GM19463 (cell line): ENCODE measurements at regions not wholly inside any gene's neighbourhood (a gene's known extent, or its start where the extent isn't known, plus 50 kb on each side); places are given as distances from the start of the nearest gene placed in this dataset.

Source experiments
- ATAC-seq: cut with Tn5 transposase; IDR thresholded peaks from one replicate; pipeline ENCODE4 v1.9.1; 2021; ENCODE audit warnings: mild to moderate bottlenecking, moderate library complexity; ENCODE audit not compliant: unreplicated experiment

DNA sequence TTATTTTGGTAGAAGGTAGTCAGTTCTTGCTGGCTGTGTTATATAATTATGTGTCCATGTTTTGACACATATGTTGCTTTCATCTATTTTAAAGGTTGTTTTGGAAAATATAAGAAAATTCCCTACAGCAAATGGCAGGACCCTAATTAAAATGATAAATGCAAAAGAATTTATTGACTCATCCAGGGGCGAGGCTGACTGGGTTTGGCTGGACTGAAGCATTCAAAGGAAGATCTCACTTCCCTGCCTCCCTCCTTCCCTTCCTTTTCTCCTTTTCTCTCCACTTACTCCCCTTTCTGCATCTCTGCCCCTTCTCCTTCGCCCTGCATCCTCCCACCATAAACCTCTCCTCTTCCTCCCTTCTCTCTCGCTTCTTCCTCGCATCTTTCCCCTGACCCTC lies 129.6 kb downstream of the SNAPC1 start:
- ATAC-seq = no peak

DNA sequence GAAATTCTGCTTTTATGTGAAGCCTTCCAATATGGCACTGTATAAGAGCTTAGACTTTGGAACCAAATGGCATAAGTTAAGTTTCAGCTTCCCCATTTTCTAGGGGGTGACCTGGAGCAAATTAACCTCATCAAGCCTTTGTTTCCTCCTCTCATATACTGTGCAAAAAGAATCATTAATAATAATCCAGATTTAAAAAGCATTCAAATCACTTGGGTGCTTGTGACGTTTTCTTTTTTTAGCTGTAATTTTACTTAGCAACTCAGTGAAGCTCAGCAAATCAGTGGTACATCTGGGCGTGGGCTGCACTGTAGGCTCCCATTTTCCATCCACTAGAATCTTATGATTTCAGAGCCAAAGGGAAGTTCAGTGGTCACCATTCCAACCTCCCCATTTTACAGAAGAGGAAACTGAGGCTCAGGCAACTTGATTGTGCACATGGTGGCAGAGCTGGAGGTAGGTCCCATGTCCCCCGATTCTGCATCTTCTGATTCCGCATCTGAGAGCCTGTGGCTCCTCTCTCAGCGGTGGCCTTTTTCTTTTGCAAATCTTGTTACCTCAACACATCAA lies 131.2 kb downstream of the SNAPC1 start:
- ATAC-seq = no peak

DNA sequence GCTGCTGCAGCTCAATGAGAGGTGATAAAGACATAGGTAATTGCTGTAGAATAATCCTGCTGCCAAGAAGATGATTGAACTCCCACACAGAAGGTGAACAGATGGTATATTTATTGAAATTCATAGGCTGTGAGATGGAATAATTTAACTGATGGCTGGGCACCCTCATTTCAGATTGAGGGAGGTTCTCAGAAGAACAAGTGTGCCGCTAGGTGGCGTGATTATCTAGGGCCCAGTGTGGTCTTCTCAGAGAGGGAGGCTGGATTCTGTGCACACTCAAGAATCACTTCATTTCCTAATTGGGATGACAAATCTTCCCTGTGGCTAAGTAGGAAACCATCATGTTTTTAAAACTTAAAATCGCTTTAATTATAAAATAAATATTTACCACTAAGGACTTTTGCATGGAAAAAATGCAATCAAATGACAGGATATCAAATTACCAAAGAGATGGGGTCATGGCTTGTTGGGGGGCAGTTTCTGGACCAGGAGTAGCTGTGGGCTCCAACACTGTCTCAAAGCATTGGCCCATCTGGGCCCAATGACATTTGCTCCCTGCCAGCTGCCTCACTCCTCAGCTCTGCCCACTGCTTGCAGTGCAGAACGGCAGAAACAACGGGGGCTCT lies 132.3 kb downstream of the SNAPC1 start:
- ATAC-seq = no peak

DNA sequence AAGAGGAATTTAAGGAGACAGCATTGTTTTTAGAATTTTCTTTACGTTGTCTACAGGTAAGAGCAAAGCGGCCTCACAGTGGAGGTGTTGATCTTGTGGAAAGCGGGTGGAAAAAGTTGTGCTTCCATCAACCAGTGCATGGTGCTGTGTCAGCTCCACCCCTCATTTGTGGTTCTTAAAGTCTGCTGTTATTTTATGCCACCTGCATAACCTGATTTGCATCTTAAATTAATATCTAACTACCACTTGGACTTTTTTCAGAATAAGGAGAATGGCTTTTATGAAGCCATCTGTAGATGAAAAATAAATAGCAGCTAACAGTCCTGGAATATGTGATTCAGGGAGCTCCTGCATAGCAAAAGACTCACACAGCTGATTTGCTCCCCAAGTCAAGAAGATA lies 135.1 kb downstream of the SNAPC1 start:
- ATAC-seq = no peak

DNA sequence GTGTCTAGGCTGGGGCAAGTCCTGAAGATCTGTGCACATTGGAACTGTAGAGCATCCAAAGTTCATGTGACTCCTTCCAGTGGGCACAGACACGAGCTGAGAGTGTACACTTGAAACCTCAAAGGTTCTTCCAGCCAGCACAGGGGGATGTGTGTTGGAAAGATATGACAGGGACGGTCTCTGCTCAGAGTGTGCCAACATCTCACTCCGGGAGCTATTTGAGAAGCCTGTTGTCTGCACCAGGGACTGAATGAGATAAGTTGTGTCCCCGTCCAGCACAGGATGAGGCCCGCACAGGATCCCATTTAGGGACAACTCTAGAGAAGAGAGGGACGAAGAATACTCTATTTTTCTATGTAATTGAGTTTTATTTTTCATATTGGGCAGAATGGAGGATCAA lies 136.3 kb downstream of the SNAPC1 start:
- ATAC-seq = no peak

DNA sequence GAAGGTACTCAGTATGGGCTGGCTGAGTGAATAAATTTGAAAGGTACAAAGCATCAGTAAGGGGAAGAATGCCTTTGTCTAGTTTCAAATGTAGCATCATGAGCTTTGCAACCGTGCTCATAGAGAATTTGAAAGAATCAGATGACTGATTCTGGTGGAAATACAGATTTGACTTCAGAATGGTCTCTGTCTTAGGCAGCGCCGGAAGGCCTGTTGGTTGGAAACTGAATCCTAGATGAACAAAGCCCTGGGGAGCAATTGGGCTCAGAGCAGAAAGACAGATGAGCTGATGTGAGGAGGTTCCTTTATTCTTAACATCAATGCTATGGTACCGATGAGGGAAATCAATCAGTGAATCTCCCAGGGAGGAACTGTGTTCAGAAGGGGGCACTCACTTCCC lies 137.3 kb downstream of the SNAPC1 start:
- ATAC-seq = no peak

DNA sequence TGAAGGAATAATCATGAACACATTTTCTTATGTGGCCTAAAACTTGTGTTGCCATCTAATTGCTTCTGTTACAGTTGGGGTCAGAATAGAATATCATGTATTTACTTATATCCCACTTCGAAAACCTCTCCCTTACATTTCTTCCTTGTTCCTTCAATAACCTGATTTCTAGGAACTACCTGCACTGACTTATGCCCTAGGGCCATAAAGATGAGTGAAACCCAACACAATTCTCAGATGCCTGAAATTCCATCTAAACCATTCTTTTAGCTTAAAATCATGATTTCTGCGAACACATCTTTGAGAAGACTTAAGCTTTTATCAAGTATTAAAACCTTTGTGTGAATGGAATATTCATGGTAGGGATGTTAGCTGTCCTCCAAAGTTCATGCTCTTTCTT lies 142.7 kb downstream of the SNAPC1 start:
- ATAC-seq = no peak

DNA sequence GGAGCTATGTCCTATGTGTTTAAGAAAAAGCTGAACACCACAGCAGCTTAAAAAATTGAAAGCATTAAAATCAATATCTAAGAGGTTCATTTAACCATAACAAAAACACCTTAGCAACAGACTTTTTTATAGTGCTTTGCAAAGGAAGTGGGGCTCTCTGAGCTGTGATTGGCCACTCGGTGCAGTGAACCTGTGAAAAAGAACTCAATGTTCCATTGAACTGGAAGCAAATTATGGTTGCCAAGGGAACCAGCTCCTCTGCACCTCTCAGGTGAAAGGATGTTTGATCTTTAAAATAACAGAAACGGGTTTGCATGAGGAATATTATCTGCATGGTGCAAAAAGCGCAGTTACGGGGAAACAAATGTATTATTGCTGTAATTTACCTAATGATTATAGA lies 149.4 kb downstream of the SNAPC1 start:
- no peak for ATAC-seq

DNA sequence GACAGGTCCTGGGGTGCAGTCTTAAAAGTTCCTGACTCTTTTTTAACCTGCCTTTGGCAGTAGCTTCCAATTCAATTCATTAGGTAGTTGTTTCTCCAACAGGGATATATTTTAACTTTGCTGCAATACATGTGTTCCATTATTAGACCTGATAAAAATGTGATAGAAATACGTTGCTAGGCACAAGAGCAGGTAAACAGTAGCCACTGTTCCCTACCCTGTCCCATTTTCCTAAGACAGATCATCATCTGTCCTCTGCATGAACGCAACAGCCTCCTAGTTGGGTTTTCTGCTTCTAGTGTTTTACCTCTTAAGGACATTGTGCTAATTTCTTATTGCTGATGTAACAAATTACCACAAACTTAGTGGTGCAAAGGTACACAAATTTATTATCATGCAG lies 156.8 kb downstream of the SNAPC1 start:
- no peak for ATAC-seq

DNA sequence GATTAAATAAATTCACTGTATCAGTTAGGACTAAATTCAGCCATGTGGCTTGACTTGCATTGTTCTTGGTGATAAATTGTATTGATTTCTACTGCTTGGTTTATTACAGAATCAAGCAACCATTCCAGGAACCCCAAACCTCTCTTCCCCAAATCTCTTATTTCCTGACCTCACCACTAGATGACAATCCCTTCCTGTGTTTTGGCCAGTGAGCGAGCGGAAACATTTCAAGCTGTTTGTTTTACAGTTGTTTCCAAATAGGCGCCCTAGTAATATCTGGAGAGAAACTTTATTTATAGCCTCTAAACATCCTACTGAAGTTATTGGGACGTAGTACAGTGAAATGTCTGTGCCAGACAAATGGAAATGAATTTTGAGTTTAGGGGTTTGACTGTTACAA lies 161.1 kb downstream of the SNAPC1 start:
- ATAC-seq = no peak

DNA sequence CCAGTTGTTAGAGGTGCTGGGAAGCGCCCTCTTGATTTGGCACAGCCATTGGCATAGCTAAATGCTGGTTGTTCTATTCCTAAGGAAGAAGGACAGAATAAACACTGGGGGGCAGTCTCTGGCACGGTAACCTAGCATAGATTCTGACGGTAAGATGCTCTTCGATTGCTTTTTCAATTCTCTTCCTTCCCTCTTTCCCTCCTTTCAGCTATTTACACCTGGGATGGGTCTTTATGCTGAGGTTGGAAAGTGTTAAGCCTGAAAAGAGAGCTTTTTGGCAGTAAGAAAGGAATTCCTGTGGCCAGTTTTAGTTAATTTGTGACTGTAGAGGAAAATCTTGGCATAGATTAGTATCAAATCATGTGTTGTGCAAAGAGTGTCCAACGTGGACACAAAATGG lies 162.8 kb downstream of the SNAPC1 start:
- peak; percentile 47 for ATAC-seq

DNA sequence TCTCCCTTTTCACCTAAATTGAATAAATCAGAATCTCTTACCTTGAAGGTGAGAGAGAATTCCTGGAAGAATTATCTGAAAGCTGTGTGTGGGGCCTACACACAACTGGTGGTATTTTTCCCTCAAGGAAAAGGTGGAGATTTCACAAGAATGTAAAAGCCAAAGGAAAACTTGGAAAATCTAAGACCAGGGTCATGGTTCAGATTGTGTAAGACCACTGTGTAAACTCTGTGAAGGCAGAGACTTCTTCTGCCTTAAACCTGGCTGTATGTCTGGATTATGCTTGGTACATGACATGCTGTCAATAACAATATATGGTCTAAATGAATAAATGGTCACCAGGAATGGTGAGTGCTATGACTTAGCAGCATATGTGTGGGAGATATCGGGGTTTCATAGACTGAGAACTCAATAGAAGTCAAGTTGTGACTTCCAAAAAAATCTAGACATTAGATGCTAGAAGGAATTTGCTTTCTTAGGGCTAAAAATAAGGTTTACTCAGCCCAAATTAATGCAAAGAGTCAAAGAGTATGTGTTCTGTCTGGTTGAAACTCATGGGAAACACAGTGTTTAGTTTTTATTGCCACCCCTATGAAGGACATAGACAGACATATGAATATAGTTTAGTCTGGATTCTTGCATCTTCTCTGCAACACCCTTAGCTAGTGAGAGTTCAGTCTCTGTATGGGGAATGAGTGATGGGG lies 163.7 kb downstream of the SNAPC1 start:
- ATAC-seq = no peak

DNA sequence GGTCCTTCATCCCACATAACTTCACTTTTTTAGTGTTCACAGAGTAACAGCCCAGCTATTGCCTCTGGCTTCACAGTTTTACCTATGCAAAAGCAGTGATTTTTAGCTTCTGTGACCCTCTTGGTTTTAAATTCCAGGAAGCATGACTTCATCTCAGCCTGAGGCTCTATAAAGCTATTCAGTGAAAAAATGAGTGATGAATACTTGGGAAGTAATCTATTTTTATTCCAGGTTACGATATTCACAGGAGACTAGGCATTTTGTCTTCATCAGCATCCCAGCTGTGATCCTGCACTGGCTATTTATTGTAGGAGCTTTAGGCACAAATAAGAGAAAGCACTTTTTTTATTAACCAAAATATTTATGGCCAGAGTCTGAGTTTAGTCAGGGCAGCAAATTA lies 164.8 kb downstream of the SNAPC1 start:
- ATAC-seq = no peak

DNA sequence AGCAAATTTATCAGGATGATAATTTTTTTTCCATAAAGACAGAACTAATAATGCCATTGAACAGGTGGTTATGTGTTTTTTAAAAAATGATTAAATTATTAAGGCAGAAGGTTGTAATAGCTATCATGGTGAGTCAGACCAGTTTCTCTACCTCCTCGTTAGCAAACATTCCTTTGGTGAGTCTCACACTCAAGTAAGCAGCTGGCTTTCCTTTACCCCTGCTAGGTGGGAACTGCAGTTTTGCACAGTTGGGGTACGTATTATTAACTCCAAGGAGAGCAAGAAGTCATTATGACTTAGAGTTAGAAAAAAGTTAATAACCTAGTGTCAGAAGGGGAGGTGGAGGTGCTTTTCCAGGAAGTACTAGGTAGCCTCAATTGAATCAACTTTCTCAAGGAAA lies 165.3 kb downstream of the SNAPC1 start:
- no peak for ATAC-seq

DNA sequence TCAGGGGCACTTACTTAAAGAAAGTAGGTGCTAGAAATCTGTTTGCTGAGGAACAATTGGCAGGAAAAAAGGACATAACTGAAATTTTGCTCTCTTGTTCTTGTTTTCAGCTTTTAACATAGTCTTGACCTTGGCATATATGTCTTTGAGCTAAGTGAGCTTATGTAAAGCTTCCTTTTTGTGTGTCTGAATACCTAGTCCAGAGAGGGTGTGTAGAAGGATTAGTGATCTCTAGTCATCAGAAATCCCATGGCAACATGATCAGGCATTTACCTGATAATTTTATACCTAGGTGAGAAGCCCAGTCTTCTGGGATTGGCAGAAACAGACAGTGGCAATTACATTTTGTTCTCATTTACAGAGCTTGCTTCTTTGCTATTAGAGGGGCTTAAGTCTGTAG lies 166.1 kb downstream of the SNAPC1 start:
- ATAC-seq = no peak

DNA sequence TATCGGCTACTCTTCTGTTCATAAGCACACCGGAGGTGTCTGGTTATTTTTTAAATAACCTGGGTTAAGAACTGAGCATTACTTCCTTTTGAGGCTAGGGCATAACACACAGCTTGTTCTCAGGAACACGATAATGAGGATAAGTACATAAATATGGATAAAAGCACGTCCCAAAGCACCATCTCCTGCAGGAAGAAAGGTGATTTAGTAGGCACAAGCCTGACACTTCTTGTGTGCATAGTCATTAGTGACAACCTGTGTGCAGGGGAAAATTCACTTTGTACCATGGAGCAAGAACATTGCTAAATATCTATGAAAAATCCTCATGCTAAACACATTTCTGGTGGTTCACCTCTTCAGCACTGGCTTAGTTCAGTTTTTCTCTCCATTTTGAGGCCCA lies 166.5 kb downstream of the SNAPC1 start:
- ATAC-seq = no peak

DNA sequence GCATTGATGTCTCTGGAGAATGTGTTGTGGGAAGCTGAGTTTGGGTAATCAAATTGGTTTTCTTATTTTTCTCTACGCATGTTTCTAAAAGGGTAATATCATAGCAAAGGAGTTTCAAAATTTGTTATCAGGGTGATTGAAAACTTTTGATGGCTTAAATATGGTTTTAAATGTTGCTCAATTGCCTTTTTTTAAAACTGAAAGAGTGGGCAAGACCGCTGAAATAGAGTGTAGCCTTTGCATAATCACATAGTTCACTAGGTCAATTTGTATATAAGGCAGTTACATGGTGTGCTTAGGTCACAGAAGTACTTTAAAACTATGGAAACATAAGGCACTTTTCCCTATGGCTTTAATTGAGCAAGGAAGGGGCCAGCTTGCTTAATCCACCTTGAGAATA lies 167.4 kb downstream of the SNAPC1 start:
- no peak for ATAC-seq

DNA sequence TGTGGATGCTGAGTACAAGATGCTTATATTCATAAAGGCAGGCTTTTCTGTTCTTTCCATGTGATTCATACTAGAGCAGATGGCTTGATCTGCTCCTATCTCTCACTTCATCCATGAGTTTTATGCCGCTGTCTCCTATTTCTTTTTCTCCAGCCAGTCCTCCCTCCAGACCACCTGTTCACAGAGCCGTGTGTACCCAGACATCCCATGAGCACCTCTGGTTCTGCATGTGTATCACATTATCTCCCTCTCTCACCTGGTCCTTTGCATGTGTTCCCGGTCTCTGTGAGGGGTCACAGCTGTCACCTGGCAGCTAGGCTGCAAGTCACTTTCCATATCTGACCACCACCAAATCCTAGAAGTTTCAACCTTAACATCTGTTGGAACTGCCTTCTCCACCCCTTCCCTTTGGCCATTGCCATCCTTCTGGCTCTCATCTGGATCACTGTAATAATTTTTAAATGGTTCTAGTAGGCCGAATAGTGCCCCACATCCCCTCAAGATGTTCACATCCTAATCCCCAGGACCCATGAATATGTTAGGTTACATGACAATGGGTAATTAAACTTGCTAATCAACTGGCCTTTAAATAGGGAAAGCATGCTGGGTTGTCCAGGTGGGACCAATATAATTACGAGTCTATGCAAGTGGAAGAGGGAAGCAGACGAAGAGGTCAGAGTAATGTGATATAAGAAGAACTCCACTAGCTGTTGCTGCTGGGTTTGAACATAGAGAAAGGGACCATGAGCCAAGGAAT lies 168.1 kb downstream of the SNAPC1 start:
- ATAC-seq = no peak

DNA sequence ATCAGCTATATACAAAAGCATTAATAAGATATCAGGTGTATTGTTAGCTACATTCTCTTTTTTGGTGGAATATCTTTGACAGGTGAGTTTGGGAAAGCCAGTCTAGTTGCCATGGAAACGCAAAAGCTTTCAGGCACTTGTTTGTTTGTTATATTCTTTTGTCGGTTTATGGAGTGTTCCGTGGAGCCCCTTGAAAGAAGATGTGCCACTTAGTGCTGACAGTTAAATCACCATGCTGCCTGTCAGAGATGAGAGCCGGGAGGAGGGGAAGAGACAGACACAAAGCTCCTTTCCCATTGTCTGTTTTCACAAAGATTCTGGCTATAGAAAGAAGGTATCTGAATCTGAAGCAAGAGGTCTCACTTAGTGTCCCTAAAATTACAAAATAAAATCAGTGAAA lies 170.8 kb downstream of the SNAPC1 start:
- no peak for ATAC-seq

DNA sequence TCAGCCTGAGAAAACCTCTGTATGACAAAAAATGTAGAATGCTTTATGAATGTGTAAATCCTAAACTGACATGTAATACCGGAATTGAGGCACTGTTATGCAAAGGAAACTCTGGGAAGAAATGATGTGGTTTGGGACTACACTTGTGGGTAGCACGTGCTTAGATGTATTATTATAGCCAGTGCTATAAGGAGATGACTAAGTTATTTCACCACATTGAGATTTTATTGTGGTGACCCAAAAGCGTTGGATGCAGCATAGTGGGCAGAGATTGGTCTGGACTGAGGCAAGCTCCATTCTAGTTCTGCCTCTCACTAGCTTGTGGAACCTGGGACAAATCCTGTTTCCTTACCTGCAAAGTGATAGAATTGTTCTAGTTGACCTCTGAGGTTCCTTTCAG lies 172.2 kb downstream of the SNAPC1 start:
- no peak for ATAC-seq

DNA sequence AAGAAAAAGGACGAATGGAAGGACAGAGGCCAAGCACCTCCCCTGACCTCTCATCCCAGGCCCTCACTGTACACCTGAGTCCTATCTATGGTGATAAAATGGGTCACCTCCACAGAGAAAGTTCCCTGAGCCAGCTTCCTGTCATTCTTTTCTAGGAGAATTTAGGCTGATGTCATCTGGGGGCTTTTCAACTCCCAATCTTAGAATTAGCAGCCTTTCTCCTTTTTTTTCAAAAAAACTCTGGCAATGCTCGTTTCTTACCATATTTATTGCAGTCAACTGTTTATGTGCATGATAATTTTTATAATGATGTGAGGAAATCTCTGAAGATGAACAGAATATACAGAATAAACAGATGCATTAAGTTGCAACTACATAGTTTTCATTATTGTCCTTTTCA lies 177.6 kb downstream of the SNAPC1 start:
- no peak for ATAC-seq
